HepG2 (cell line): ENCODE measurements at regions not wholly inside any gene's neighbourhood (a gene's known extent, or its start where the extent isn't known, plus 50 kb on each side); places are given as distances from the start of the nearest gene placed in this dataset.

Experiments used
- ATAC-seq: fragments of 200-7000 bp; cut with Tn5 transposase; 3 replicates; pipeline ENCODE4 v1.9.1; 2020; ENCODE audit warnings: mild to moderate bottlenecking, moderate library complexity
- BruUV-seq: library from RNA; stranded (reverse); fragments of 400-500 nt; replicated peaks from 2 replicates; lab custom pipeline; 2021; lab: Mats Ljungman, UMichigan
- CTCF ChIA-PET: fragments of 300-600 bp; formaldehyde crosslinking; extraction: SDS; loops from one replicate; lab custom pipeline; 2021; ENCODE audit warnings: low total read pairs, inconsistent platforms, low intra/inter-chr PET ratio; lab: Yijun Ruan, JAX
- POLR2A ChIA-PET: fragments of 350-600 bp; sonication (Branson Sonifier 250); formaldehyde crosslinking; loops from one replicate; lab custom pipeline; 2020; ENCODE audit warnings: antibody characterized with exemption, inconsistent platforms; lab: Yijun Ruan, JAX
- DNase-seq: peaks from one replicate; pipeline ENCODE4 v3.0.0-alpha.2; 2015; ENCODE audit warnings: low spot score
- FAIRE-seq: peaks from 3 replicates; lab custom pipeline; 2011; peaks lifted over from hg19 to GRCh38; lab: Jason Lieb, UNC
- H2AFZ ChIP-seq: one replicate; pipeline ENCODE4 v1.6.1; 2011; ENCODE audit warnings: low read length, inconsistent platforms
- H3K27ac ChIP-seq: fragments of 300-600 bp; 3 replicates; pipeline ENCODE4 v1.8.0; 2011; ENCODE audit warnings: mixed run types, mild to moderate bottlenecking, mixed read lengths, low read length, inconsistent platforms; ENCODE audit not compliant: insufficient read depth; ENCODE audit errors: extremely low read length
- H3K27me3 ChIP-seq, 2 experiments: fragments of 200-600 bp in 1 of 2; 2 replicates in 1 of 2; 3 replicates in 1 of 2; pipeline versions ENCODE4 v1.6.0 to v1.8.0; 2011; ENCODE audit warnings: low read length in 2 of 2, mild to moderate bottlenecking in 2 of 2, moderate library complexity in 2 of 2, inconsistent platforms in 1 of 2; ENCODE audit not compliant: insufficient read depth in 2 of 2, control insufficient read depth in 1 of 2
- H3K36me3 ChIP-seq, 2 experiments: fragments of 200-600 bp in 1 of 2; replicated peaks in 1 of 2; 2 replicates in 1 of 2; 3 replicates in 1 of 2; pipeline versions ENCODE4 v1.5.1 to v1.8.0; 2011; ENCODE audit warnings: low read length in 2 of 2, inconsistent platforms in 1 of 2; ENCODE audit not compliant: insufficient read depth in 2 of 2, control insufficient read depth in 1 of 2
- H3K4me1 ChIP-seq: 2 replicates; pipeline ENCODE4 v1.5.1; 2012; ENCODE audit warnings: low read length, inconsistent platforms; ENCODE audit not compliant: insufficient read depth
- H3K4me2 ChIP-seq: 2 replicates; pipeline ENCODE4 v1.6.0; 2011; ENCODE audit warnings: low read depth, low read length, inconsistent platforms
- H3K4me3 ChIP-seq, 3 experiments: fragments of 200-600 bp in 1 of 3; sonication (generic), shearing (Covaris generic) in 1 of 3; replicated peaks in 1 of 3; 2 replicates each; pipeline ENCODE4 v1.5.1; 2011 to 2016; ENCODE audit warnings: low read length in 3 of 3, inconsistent platforms in 2 of 3, low read depth in 2 of 3, mild to moderate bottlenecking in 2 of 3, control low read depth in 1 of 3, mixed read lengths in 1 of 3; ENCODE audit not compliant: insufficient read depth in 1 of 3
- H3K79me2 ChIP-seq: one replicate; pipeline ENCODE4 v1.6.1; 2011; ENCODE audit warnings: low read length, inconsistent platforms; ENCODE audit not compliant: insufficient read depth
- H3K9ac ChIP-seq: 2 replicates; pipeline ENCODE4 v1.6.0; 2011; ENCODE audit warnings: mild to moderate bottlenecking, low read depth, low read length, inconsistent platforms; ENCODE audit not compliant: insufficient read depth
- H3K9me3 ChIP-seq: 2 replicates; pipeline ENCODE4 v1.5.1; 2012; ENCODE audit warnings: mild to moderate bottlenecking, low read length
- H4K20me1 ChIP-seq: 2 replicates; pipeline ENCODE4 v1.6.0; 2011; ENCODE audit warnings: inconsistent platforms, mild to moderate bottlenecking, low read length, moderate library complexity; ENCODE audit not compliant: insufficient read depth
- ATM ChIP-seq: fragments of 450-650 bp; IDR thresholded peaks from 2 replicates; pipeline ENCODE4 v1.7.1; 2017; ENCODE audit warnings: mild to moderate bottlenecking, borderline replicate concordance
- HOXD1 ChIP-seq: sonication (generic); formaldehyde crosslinking; IDR thresholded peaks from 2 replicates; pipeline ENCODE4 v1.5.0; 2020; ENCODE audit warnings: missing genetic modification reagents
- KDM2A ChIP-seq: sonication (generic); formaldehyde crosslinking; IDR thresholded peaks from 2 replicates; pipeline ENCODE4 v1.4.0; 2020; ENCODE audit warnings: low read depth, missing genetic modification reagents, borderline replicate concordance
- POLR2G ChIP-seq: fragments of 200-400 bp; formaldehyde crosslinking; IDR thresholded peaks from 2 replicates; pipeline ENCODE4 v1.6.1; 2018; ENCODE audit warnings: mild to moderate bottlenecking, low read depth, low read length, moderate library complexity
- SOX6 ChIP-seq, 2 experiments: fragments of 450-650 bp in 1 of 2; sonication (generic) in 1 of 2; formaldehyde crosslinking in 1 of 2; IDR thresholded peaks; 2 replicates each; pipeline versions ENCODE4 v1.4.0 to v1.6.1; 2017 to 2020; ENCODE audit warnings: antibody characterized with exemption in 1 of 2, mild to moderate bottlenecking in 1 of 2, missing genetic modification reagents in 1 of 2
- ZC3H4 ChIP-seq: sonication (generic); formaldehyde crosslinking; IDR thresholded peaks from 2 replicates; pipeline ENCODE4 v1.4.0; 2020; ENCODE audit warnings: missing genetic modification reagents, borderline replicate concordance
- ZFX ChIP-seq: sonication (generic); formaldehyde crosslinking; IDR thresholded peaks from 2 replicates; pipeline ENCODE4 v1.4.0; 2020; ENCODE audit warnings: mild to moderate bottlenecking, low read depth, missing genetic modification reagents, moderate library complexity
- WGBS: methylation state at CpG from one replicate; pipeline ENCODE4 v1.1.6; 2017; ENCODE audit warnings: low lambda C conversion rate; 5-methylcytosine and 5-hydroxymethylcytosine counted together
- in situ Hi-C: cut with HindIII; loops from 2 replicates; pipeline ENCODE4 v1.10.0; 2017; ENCODE audit warnings: low pct_unique_long_range_greater_than_20kb; ENCODE audit not compliant: extremely low pct_ligation_motif_present
- intact Hi-C: fragments of 100-400 bp; cut with micrococcal nuclease; formaldehyde crosslinking; loops from one replicate; pipeline ENCODE4 v1.10.0; 2022; ENCODE audit not compliant: unreplicated experiment
- TF ChIP-seq, protein P1 (sequence below): sonication (generic); formaldehyde crosslinking; IDR thresholded peaks from 2 replicates; pipeline ENCODE4 v1.8.1; 2023; ENCODE audit warnings: mild to moderate bottlenecking, missing genetic modification reagents, borderline replicate concordance
- TF ChIP-seq, protein P2 (sequence below): sonication (generic); formaldehyde crosslinking; IDR thresholded peaks from 2 replicates; pipeline ENCODE4 v1.4.0; 2020; ENCODE audit warnings: missing genetic modification reagents
- TF ChIP-seq, protein P3 (sequence below): sonication (generic); formaldehyde crosslinking; IDR thresholded peaks from 2 replicates; pipeline ENCODE4 v1.4.0; 2020; ENCODE audit warnings: missing genetic modification reagents, borderline replicate concordance

DNA sequence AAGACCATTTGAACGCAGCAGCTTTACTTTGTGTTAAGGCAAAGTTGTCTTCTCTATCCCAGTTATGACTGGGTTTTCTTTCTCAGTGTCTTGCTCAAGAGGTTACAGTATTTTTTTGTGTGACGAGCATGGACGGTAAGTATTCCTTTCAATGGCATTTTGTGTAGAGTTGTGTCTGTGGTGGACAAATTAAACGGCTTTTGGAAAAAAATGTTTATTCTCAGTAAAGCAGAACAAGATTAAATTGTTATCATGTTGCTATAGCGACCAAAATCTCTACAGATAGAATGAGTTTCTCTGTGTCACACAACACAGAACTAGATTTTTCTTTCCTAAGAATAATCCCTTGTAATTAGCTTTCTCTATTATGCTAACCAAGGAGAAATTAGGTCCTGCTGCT lies 417.1 kb downstream of the AEBP2 start:
- ChIA-PET CTCF (no interaction called here), POLR2A (no interaction called here)
- Histone ChIP-seq H3K4me3 (no peak overlapping the region), H2AFZ (no peak overlapping the region), H3K4me2 (no peak overlapping the region), H4K20me1 (no peaks in the 10 kb centered on the region), H3K27ac (no peak overlapping the region), H3K36me3 (no peaks in the 10 kb centered on the region), H3K9ac (no peak overlapping the region), H3K79me2 (no peaks in the 10 kb centered on the region), H3K4me1 (no peaks in the 10 kb centered on the region), H3K9me3 (no peaks in the 10 kb centered on the region), H3K27me3 (no peaks in the 10 kb centered on the region)
- intact Hi-C loops (no loop called here), in situ Hi-C loops (no loop called here)
- TF ChIP-seq, protein P1, sequence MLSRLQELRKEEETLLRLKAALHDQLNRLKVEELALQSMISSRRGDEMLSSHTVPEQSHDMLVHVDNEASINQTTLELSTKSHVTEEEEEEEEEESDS (CRISPR knock-in tag): no peak
- TF ChIP-seq SOX6 (IDR thresholded peaks at IDR 0.05): no peak
- no peak for TF ChIP-seq SOX6 (CRISPR knock-in tag; IDR thresholded peaks at IDR 0.05)
- no peak for TF ChIP-seq KDM2A (CRISPR knock-in tag)
- no peak for TF ChIP-seq ZFX
- TF ChIP-seq HOXD1 (CRISPR knock-in tag): no peak
- TF ChIP-seq, protein P2, sequence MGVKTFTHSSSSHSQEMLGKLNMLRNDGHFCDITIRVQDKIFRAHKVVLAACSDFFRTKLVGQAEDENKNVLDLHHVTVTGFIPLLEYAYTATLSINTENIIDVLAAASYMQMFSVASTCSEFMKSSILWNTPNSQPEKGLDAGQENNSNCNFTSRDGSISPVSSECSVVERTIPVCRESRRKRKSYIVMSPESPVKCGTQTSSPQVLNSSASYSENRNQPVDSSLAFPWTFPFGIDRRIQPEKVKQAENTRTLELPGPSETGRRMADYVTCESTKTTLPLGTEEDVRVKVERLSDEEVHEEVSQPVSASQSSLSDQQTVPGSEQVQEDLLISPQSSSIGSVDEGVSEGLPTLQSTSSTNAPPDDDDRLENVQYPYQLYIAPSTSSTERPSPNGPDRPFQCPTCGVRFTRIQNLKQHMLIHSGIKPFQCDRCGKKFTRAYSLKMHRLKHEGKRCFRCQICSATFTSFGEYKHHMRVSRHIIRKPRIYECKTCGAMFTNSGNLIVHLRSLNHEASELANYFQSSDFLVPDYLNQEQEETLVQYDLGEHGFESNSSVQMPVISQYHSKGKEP (CRISPR knock-in tag): no peak
- TF ChIP-seq ZC3H4 (CRISPR knock-in tag): no peak
- no peak for TF ChIP-seq POLR2G
- TF ChIP-seq, protein P3, sequence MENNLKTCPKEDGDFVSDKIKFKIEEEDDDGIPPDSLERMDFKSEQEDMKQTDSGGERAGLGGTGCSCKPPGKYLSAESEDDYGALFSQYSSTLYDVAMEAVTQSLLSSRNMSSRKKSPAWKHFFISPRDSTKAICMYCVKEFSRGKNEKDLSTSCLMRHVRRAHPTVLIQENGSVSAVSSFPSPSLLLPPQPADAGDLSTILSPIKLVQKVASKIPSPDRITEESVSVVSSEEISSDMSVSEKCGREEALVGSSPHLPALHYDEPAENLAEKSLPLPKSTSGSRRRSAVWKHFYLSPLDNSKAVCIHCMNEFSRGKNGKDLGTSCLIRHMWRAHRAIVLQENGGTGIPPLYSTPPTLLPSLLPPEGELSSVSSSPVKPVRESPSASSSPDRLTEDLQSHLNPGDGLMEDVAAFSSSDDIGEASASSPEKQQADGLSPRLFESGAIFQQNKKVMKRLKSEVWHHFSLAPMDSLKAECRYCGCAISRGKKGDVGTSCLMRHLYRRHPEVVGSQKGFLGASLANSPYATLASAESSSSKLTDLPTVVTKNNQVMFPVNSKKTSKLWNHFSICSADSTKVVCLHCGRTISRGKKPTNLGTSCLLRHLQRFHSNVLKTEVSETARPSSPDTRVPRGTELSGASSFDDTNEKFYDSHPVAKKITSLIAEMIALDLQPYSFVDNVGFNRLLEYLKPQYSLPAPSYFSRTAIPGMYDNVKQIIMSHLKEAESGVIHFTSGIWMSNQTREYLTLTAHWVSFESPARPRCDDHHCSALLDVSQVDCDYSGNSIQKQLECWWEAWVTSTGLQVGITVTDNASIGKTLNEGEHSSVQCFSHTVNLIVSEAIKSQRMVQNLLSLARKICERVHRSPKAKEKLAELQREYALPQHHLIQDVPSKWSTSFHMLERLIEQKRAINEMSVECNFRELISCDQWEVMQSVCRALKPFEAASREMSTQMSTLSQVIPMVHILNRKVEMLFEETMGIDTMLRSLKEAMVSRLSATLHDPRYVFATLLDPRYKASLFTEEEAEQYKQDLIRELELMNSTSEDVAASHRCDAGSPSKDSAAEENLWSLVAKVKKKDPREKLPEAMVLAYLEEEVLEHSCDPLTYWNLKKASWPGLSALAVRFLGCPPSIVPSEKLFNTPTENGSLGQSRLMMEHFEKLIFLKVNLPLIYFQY: no peak
- no peak for TF ChIP-seq ATM
- no peak for DNase-seq
- FAIRE-seq: no peak
- BruUV-seq: no TSS peak
- 1% methylated on average over 5 of the region's 5 CpGs for WGBS
- ATAC-seq: no peak
